ENCODE measurements at regions not wholly inside any gene's neighbourhood (a gene's known extent, or its start where the extent isn't known, plus 50 kb on each side); places are given as distances from the start of the nearest gene placed in this dataset.
A peak's percentile ranks its signal among the peaks of the same experiment; 100 is the strongest.

- no peak for DNase-seq (ENCODE audit: low read depth)
- TF ChIP-seq CTCF (IDR thresholded peaks at IDR 0.05; ENCODE audit: insufficient read depth, low read length, severe bottlenecking), result no peak
- H3K36me3 ChIP-seq (ENCODE audit: control insufficient read depth, insufficient read depth, low read length), result no peaks in the 10 kb centered on the region
- H3K4me3 ChIP-seq (ENCODE audit: low read depth, low read length), result no peak overlapping the region
- H3K27me3 ChIP-seq (ENCODE audit: control insufficient read depth, insufficient read depth, low read length), result no peaks in the 10 kb centered on the region
- no peak for FAIRE-seq
These were observed 378.3 kb downstream of the PPP1R2C start for GRCh38 chrX:42399632-42400024.

DNA sequence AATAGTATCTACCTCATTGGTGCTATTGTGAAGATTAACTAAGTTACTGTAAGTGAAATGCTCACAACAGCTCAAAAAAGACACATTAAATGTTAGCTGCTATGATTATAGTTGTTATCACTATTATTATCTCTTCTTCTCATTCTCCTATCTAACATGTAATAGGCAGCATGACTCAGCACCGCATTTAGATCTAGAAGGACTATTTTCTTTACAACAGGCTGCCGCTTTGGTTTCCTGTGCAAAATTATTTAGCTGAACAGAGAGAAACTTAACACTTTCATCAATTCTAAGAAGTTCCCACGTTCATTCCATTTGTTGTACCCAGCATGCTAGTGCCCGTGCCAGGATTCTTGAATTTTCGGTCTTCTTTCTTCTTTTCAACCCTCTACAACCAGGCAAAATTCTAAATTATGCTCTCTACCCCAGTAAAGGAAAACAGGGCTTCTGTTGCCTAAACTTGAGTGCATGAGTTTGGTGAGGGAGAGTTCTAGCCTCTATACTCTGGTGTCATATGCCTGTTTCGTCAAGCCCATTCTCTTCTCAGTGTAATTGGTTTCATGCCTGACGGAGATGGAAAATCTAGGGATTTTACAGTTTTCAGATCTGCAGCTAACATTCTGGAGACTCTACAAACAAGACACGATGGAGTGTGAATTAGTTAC is 378.9 kb downstream of the PPP1R2C start:
- no peak for TF ChIP-seq CTCF (IDR thresholded peaks at IDR 0.05; ENCODE audit: insufficient read depth, low read length, severe bottlenecking)
- Histone ChIP-seq H3K4me3 (ENCODE audit: low read depth, low read length) (no peak overlapping the region), H3K27me3 (ENCODE audit: control insufficient read depth, insufficient read depth, low read length) (no peaks in the 10 kb centered on the region), H3K36me3 (ENCODE audit: control insufficient read depth, insufficient read depth, low read length) (no peaks in the 10 kb centered on the region)
- FAIRE-seq (no peak), DNase-seq (ENCODE audit: low read depth) (no peak)

- FAIRE-seq (no peak), DNase-seq (ENCODE audit: low read depth) (no peak)
- TF ChIP-seq CTCF (IDR thresholded peaks at IDR 0.05; ENCODE audit: insufficient read depth, low read length, severe bottlenecking), result no peak
- Histone ChIP-seq H3K36me3 (ENCODE audit: control insufficient read depth, insufficient read depth, low read length) (no peaks in the 10 kb centered on the region), H3K4me3 (ENCODE audit: low read depth, low read length) (no peak overlapping the region), H3K27me3 (ENCODE audit: control insufficient read depth, insufficient read depth, low read length) (no peaks in the 10 kb centered on the region)
These were observed 381.8 kb downstream of the PPP1R2C start for GRCh38 chrX:42396136-42396535.

- no peak for TF ChIP-seq CTCF (IDR thresholded peaks at IDR 0.05; ENCODE audit: insufficient read depth, low read length, severe bottlenecking)
- FAIRE-seq (no peak), DNase-seq (ENCODE audit: low read depth) (no peak)
- Histone ChIP-seq H3K4me3 (ENCODE audit: low read depth, low read length) (no peak overlapping the region), H3K36me3 (ENCODE audit: control insufficient read depth, insufficient read depth, low read length) (no peaks in the 10 kb centered on the region), H3K27me3 (ENCODE audit: control insufficient read depth, insufficient read depth, low read length) (no peaks in the 10 kb centered on the region)
These were observed 385.1 kb downstream of the PPP1R2C start for GRCh38 chrX:42392846-42393245.

- DNase-seq (ENCODE audit: low read depth) (no peak), FAIRE-seq (no peak)
- Histone ChIP-seq H3K4me3 (ENCODE audit: low read depth, low read length) (no peak overlapping the region), H3K36me3 (ENCODE audit: control insufficient read depth, insufficient read depth, low read length) (no peaks in the 10 kb centered on the region), H3K27me3 (ENCODE audit: control insufficient read depth, insufficient read depth, low read length) (no peaks in the 10 kb centered on the region)
- TF ChIP-seq CTCF (IDR thresholded peaks at IDR 0.05; ENCODE audit: insufficient read depth, low read length, severe bottlenecking), result no peak
These were observed 391.3 kb downstream of the PPP1R2C start for GRCh38 chrX:42386681-42387080.

- no peaks in the 10 kb centered on the region for H3K36me3 ChIP-seq (ENCODE audit: control insufficient read depth, insufficient read depth, low read length)
- no peak for TF ChIP-seq CTCF (IDR thresholded peaks at IDR 0.05; ENCODE audit: insufficient read depth, low read length, severe bottlenecking)
- peak; percentile 65 for DNase-seq (ENCODE audit: low read depth)
- no peak overlapping the region for H3K4me3 ChIP-seq (ENCODE audit: low read depth, low read length)
- no peaks in the 10 kb centered on the region for H3K27me3 ChIP-seq (ENCODE audit: control insufficient read depth, insufficient read depth, low read length)
- no peak for FAIRE-seq
These were observed 392.2 kb downstream of the PPP1R2C start for GRCh38 chrX:42385730-42386129.
